ENCODE measurements at regions not wholly inside any gene's neighbourhood (a gene's known extent, or its start where the extent isn't known, plus 50 kb on each side); places are given as distances from the start of the nearest gene placed in this dataset.
"Not testable (repeated sequence)": the region's sequence is repeated elsewhere in the genome, so short reads cannot be mapped to it uniquely, and the experiment has no call there.

DNA sequence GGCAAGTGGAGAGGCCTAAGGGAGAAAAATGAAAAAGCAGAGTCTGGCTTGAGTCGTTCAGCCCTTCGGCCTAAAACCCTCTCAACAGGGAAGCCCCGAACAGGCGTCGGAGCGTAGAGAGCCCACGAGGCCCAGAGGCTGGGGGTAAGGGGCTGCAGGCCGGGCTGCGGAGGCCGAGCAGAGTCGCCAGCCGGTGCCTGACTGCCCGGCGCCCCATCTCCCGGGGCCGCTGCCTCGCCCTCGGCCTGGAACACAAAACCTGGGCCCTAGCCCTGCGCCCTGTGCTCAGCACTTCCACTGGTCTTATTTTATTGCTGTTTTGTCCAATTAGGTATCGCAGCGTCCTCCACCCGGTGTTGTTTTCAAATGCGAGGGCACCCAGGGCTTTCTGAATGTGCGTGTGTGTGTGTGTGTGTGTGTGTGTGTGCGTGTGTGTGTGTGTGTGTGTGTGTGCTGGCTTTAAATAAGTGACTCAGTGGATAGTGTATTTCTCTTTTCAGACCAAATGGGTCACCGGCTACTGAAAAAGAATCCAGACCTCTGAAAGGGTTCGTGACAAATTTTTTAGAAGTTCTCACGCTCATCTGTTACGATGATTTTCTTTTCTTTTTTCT, 463.1 kb upstream of the ZNG1F start:
- not testable (repeated sequence) for DNase-seq (ENCODE audit: low spot score in 2 of 2); H3K36me3 ChIP-seq; H3K9me3 ChIP-seq; H3K4me1 ChIP-seq; H3K4me3 ChIP-seq; H3K27ac ChIP-seq; H3K27me3 ChIP-seq
- 78 to 100% methylated on average over 4 to 8 of the region's 29 CpGs for WGBS, 2 donors

GRCh38 chr9:41650086-41650485, 461.0 kb upstream of the ZNG1F start:
- not testable (repeated sequence) for H3K9me3 ChIP-seq; DNase-seq (ENCODE audit: low spot score in 2 of 2); H3K4me3 ChIP-seq; H3K27me3 ChIP-seq; H3K36me3 ChIP-seq; H3K27ac ChIP-seq; H3K4me1 ChIP-seq
- WGBS, 2 donors, result 74 to 88% methylated on average over 5 of the region's 5 CpGs

DNA sequence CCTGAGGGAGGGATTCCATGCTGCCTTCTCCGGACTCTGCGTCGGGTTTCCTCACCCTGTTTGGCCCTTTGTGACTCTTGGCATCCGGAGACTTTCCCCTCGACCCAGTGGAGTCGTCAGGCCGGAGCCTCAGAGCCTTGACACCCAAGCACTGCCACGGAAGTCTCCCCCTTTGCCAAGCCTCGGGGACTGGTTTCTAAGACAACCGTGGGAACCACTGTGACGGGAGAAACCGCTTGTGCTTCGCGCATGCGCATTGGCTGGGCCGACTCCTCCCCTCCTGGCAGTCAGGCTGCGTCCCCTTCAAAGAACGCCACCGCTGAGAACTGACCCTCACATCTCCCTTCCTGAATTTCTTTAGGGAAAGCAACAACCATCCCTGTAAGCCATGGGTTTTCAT, 459.4 kb upstream of the ZNG1F start:
- not testable (repeated sequence) for H3K4me1 ChIP-seq; H3K9me3 ChIP-seq; H3K36me3 ChIP-seq; H3K27me3 ChIP-seq; H3K27ac ChIP-seq; DNase-seq (ENCODE audit: low spot score in 2 of 2)
- 34% methylated on average over 9 of the region's 19 CpGs; no CpG with 5 or more reads in 1 of the 2 donors for WGBS, 2 donors
- peak overlapping the region in 2 of 4 donors; percentile 12 to 30 for H3K4me3 ChIP-seq

DNA sequence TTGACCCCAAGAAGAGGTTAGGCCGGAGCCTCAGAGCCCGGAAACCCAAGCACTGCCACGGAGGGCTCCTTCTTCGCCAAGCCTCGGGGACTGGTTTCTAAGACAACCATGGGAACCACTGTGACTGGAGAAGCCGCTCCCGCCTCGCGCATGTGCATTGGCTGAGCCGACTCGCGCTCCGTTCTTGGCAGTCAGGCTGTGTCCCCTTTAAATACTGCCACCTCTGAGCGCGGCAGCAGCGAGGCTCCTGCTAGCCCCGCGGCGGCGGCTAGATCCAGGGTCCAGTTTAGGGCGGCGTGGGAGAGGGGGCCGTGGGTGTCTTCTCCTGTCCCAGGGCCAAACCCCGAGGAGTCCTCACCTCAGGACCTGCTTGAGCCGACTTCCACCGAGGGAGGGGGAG, 457.1 kb upstream of the ZNG1F start:
- H3K27me3 ChIP-seq; H3K4me3 ChIP-seq; H3K9me3 ChIP-seq; H3K27ac ChIP-seq; DNase-seq (ENCODE audit: low spot score in 2 of 2); H3K36me3 ChIP-seq; H3K4me1 ChIP-seq: not testable (repeated sequence)
- 98 to 100% methylated on average over 16 to 18 of the region's 26 CpGs for WGBS, 2 donors

GRCh38 chr9:41643571-41644279, 454.6 kb upstream of the ZNG1F start:
- Histone ChIP-seq H3K4me3 (peak overlapping the region; percentile 20 to 49 (median 38)), H3K27ac (peak overlapping the region in 3 of 4 donors; percentile 64 to 77 (median 72))
- H3K36me3 ChIP-seq; H3K27me3 ChIP-seq; H3K4me1 ChIP-seq; H3K9me3 ChIP-seq; DNase-seq (ENCODE audit: low spot score in 2 of 2): not testable (repeated sequence)
- TF ChIP-seq, protein P1, sequence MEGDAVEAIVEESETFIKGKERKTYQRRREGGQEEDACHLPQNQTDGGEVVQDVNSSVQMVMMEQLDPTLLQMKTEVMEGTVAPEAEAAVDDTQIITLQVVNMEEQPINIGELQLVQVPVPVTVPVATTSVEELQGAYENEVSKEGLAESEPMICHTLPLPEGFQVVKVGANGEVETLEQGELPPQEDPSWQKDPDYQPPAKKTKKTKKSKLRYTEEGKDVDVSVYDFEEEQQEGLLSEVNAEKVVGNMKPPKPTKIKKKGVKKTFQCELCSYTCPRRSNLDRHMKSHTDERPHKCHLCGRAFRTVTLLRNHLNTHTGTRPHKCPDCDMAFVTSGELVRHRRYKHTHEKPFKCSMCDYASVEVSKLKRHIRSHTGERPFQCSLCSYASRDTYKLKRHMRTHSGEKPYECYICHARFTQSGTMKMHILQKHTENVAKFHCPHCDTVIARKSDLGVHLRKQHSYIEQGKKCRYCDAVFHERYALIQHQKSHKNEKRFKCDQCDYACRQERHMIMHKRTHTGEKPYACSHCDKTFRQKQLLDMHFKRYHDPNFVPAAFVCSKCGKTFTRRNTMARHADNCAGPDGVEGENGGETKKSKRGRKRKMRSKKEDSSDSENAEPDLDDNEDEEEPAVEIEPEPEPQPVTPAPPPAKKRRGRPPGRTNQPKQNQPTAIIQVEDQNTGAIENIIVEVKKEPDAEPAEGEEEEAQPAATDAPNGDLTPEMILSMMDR (IDR thresholded peaks at IDR 0.05), result peak in 3 of 5 experiments; percentile 19 to 51 (median 39)
- TF ChIP-seq EP300 (IDR thresholded peaks at IDR 0.05), result peak in 1 of 2 donors; percentile 22
- WGBS, 2 donors, result 5 to 34% methylated on average over 15 to 17 of the region's 55 CpGs

- not testable (repeated sequence) for H3K27me3 ChIP-seq; H3K9me3 ChIP-seq; H3K27ac ChIP-seq; H3K4me1 ChIP-seq; H3K4me3 ChIP-seq; DNase-seq (ENCODE audit: low spot score in 2 of 2); H3K36me3 ChIP-seq
- WGBS, 2 donors, result 60 to 70% methylated on average over 3 of the region's 3 CpGs
These were observed 444.6 kb upstream of the ZNG1F start for GRCh38 chr9:41633726-41634125.

DNA sequence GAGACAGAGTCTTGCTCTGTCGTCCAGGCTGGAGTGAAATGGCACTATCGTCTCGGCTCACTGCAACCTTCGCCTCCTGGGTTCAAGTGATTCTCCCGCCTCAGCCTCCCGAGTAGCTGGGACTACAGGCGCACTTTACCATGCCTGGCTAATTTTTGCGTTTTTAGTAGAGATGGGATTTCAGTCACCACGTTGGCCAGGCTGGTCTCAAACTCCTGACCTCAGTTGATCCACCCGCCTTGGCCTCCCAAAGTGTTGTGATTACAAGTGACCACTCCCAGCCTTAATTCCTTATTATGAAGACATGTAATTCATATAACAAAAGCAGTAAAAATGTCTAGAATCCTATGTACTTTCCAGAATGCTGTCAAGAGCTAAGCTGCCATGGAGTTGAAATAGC, 434.5 kb upstream of the ZNG1F start:
- 85 to 89% methylated on average over 10 of the region's 10 CpGs for WGBS, 2 donors
- H3K27me3 ChIP-seq; H3K4me1 ChIP-seq; H3K4me3 ChIP-seq; H3K27ac ChIP-seq; DNase-seq (ENCODE audit: low spot score in 2 of 2); H3K9me3 ChIP-seq; H3K36me3 ChIP-seq: not testable (repeated sequence)

- 92 to 100% methylated on average over 2 of the region's 2 CpGs for WGBS, 2 donors
- H3K27ac ChIP-seq; H3K4me3 ChIP-seq; H3K27me3 ChIP-seq; H3K9me3 ChIP-seq; DNase-seq (ENCODE audit: low spot score in 2 of 2); H3K36me3 ChIP-seq; H3K4me1 ChIP-seq: not testable (repeated sequence)
These were observed 430.1 kb upstream of the ZNG1F start for GRCh38 chr9:41619254-41619653.

DNA sequence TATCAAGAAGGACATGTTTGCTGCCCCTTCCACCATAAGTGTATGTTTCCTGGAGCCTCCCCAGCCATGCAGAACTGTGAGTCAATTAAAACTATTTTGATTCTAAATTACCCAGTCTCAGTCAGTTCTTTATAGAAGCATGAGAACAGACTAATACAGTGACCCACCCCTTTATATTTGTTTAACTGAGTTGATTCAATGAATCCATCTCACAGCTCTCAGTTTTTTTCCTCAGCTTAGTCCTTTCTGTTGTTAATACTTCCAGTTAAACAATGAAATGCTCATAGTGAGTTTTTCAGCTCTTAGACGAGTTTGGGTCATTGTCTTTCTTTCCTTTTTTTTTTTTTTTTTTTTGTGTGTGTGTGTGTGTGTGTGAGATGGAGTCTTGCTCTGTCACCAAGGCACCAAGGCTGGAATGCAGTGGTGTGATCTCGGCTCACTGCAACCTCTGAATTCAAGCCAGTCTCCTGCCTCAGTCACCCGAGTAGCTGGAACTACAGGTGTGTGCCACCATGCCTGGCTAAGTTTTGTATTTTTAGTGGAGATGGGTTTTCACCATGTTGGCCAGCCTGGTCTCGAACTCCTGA, 417.9 kb upstream of the ZNG1F start:
- H3K4me1 ChIP-seq; H3K4me3 ChIP-seq; H3K36me3 ChIP-seq; H3K27ac ChIP-seq; DNase-seq (ENCODE audit: low spot score in 2 of 2); H3K9me3 ChIP-seq; H3K27me3 ChIP-seq: not testable (repeated sequence)
- no CpG with 5 or more reads among the region's 4 CpGs for WGBS, 2 donors

- not testable (repeated sequence) for H3K9me3 ChIP-seq; H3K4me3 ChIP-seq; H3K27me3 ChIP-seq; H3K4me1 ChIP-seq; H3K27ac ChIP-seq; H3K36me3 ChIP-seq; DNase-seq (ENCODE audit: low spot score in 2 of 2)
- 10 to 18% methylated on average over 1 of the region's 1 CpG for WGBS, 2 donors
These were observed 376.5 kb upstream of the ZNG1F start for GRCh38 chr9:41565572-41565971.
